ENCODE measurements at regions not wholly inside any gene's neighbourhood (a gene's known extent, or its start where the extent isn't known, plus 50 kb on each side); places are given as distances from the start of the nearest gene placed in this dataset.

DNA sequence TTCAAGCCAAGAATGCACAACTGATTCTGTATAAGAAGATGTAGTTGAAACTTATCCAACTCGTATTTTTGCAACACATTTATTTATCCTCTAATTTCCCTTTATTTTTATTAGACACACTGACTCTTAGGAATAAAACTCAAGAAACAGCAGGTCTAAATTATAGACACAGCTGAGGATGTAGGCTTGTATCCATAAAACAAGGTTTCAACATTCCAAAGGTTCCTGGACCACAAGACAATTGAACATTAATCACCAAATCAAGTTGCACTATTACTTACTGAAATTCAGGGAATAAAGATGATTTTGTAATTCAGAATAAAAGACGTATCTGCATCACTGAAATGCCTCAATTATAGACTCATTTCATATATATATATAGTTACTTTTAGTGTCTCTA is 683.5 kb upstream of the GRIA3 start:
- no peak for TF ChIP-seq FOXM1 (IDR thresholded peaks at IDR 0.05; ENCODE audit: borderline replicate concordance, low read depth)
- no peak for TF ChIP-seq EP300 (IDR thresholded peaks at IDR 0.05; ENCODE audit: borderline replicate concordance)
- TF ChIP-seq, protein P1, sequence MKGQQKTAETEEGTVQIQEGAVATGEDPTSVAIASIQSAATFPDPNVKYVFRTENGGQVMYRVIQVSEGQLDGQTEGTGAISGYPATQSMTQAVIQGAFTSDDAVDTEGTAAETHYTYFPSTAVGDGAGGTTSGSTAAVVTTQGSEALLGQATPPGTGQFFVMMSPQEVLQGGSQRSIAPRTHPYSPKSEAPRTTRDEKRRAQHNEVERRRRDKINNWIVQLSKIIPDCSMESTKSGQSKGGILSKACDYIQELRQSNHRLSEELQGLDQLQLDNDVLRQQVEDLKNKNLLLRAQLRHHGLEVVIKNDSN (IDR thresholded peaks at IDR 0.05): no peak
- TF ChIP-seq, protein P2, sequence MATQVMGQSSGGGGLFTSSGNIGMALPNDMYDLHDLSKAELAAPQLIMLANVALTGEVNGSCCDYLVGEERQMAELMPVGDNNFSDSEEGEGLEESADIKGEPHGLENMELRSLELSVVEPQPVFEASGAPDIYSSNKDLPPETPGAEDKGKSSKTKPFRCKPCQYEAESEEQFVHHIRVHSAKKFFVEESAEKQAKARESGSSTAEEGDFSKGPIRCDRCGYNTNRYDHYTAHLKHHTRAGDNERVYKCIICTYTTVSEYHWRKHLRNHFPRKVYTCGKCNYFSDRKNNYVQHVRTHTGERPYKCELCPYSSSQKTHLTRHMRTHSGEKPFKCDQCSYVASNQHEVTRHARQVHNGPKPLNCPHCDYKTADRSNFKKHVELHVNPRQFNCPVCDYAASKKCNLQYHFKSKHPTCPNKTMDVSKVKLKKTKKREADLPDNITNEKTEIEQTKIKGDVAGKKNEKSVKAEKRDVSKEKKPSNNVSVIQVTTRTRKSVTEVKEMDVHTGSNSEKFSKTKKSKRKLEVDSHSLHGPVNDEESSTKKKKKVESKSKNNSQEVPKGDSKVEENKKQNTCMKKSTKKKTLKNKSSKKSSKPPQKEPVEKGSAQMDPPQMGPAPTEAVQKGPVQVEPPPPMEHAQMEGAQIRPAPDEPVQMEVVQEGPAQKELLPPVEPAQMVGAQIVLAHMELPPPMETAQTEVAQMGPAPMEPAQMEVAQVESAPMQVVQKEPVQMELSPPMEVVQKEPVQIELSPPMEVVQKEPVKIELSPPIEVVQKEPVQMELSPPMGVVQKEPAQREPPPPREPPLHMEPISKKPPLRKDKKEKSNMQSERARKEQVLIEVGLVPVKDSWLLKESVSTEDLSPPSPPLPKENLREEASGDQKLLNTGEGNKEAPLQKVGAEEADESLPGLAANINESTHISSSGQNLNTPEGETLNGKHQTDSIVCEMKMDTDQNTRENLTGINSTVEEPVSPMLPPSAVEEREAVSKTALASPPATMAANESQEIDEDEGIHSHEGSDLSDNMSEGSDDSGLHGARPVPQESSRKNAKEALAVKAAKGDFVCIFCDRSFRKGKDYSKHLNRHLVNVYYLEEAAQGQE (IDR thresholded peaks at IDR 0.05; ENCODE audit: low read depth): no peak
- TF ChIP-seq CEBPB (IDR thresholded peaks at IDR 0.05): no peak
- no peak for TF ChIP-seq TEAD4 (IDR thresholded peaks at IDR 0.05)
